Stomach (tissue), 4 donors: ENCODE measurements at regions not wholly inside any gene's neighbourhood (a gene's known extent, or its start where the extent isn't known, plus 50 kb on each side); places are given as distances from the start of the nearest gene placed in this dataset.

Source experiments
- POLR2A ChIP-seq, 4 donors: fragments of 450-650 bp; IDR thresholded peaks; one replicate each; pipeline ENCODE4 v1.6.1; 2016; ENCODE audit warnings: antibody characterized with exemption in 4 of 4, control low read depth in 2 of 4, mild to moderate bottlenecking in 1 of 4, moderate library complexity in 1 of 4
- POLR2AphosphoS5 ChIP-seq, 3 donors: sonication (generic); formaldehyde crosslinking; IDR thresholded peaks; one replicate each; pipeline ENCODE4 v1.6.1; 2016; ENCODE audit warnings: antibody characterized with exemption in 3 of 3
- TF ChIP-seq, protein P1 (sequence below), 7 experiments: fragments of 450-650 bp in 4 of 7; fragments of 200-600 bp in 3 of 7; sonication (generic) in 3 of 7; IDR thresholded peaks; one replicate each; pipeline ENCODE4 v1.5.1; 2016 to 2019; ENCODE audit warnings: antibody characterized with exemption in 7 of 7, control low read depth in 2 of 7, mild to moderate bottlenecking in 1 of 7

- TF ChIP-seq, protein P1, sequence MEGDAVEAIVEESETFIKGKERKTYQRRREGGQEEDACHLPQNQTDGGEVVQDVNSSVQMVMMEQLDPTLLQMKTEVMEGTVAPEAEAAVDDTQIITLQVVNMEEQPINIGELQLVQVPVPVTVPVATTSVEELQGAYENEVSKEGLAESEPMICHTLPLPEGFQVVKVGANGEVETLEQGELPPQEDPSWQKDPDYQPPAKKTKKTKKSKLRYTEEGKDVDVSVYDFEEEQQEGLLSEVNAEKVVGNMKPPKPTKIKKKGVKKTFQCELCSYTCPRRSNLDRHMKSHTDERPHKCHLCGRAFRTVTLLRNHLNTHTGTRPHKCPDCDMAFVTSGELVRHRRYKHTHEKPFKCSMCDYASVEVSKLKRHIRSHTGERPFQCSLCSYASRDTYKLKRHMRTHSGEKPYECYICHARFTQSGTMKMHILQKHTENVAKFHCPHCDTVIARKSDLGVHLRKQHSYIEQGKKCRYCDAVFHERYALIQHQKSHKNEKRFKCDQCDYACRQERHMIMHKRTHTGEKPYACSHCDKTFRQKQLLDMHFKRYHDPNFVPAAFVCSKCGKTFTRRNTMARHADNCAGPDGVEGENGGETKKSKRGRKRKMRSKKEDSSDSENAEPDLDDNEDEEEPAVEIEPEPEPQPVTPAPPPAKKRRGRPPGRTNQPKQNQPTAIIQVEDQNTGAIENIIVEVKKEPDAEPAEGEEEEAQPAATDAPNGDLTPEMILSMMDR (IDR thresholded peaks at IDR 0.05), result no peak
- TF ChIP-seq POLR2A (IDR thresholded peaks at IDR 0.05) (no peak), POLR2AphosphoS5 (IDR thresholded peaks at IDR 0.05) (no peak)
Observed at GRCh38 chr20:7308163-7308562, 540.7 kb downstream of the BMP2 start.
